Peyer's patch (tissue), 4 donors: ENCODE measurements at regions not wholly inside any gene's neighbourhood (a gene's known extent, or its start where the extent isn't known, plus 50 kb on each side); places are given as distances from the start of the nearest gene placed in this dataset.

Experiments
- DNase-seq, 3 donors: peaks; one replicate each; pipeline ENCODE4 v3.0.0-alpha.2; 2017 to 2019
- H3K27ac ChIP-seq, 4 donors: fragments of 200-600 bp; sonication (generic); one replicate each; pipeline ENCODE4 v1.5.1; 2016 to 2019
- H3K27me3 ChIP-seq, 2 donors: fragments of 200-600 bp; sonication (generic); one replicate each; pipeline ENCODE4 v1.5.1; 2019
- H3K36me3 ChIP-seq, 3 donors: fragments of 200-600 bp; sonication (generic); one replicate each; pipeline ENCODE4 v1.5.1; 2016 to 2019
- H3K4me1 ChIP-seq, 4 donors: fragments of 200-600 bp; sonication (generic); one replicate each; pipeline ENCODE4 v1.5.1; 2016 to 2019
- H3K4me3 ChIP-seq, 4 donors: fragments of 200-600 bp; sonication (generic); 1 replicate in 3 of 4; 2 replicates in 1 of 4; pipeline ENCODE4 v1.5.1; 2016 to 2019; ENCODE audit warnings: mild to moderate bottlenecking in 1 of 4
- H3K9me3 ChIP-seq, 4 donors: fragments of 200-600 bp; sonication (generic); one replicate each; pipeline ENCODE4 v1.5.1; 2016 to 2019; ENCODE audit warnings: mild to moderate bottlenecking in 1 of 4
- CTCF ChIP-seq, 6 experiments: fragments of 450-650 bp in 4 of 6; fragments of 200-600 bp in 2 of 6; sonication (generic) in 1 of 6; IDR thresholded peaks; one replicate each; pipeline ENCODE4 v1.5.1; 2017 to 2019; ENCODE audit warnings: antibody characterized with exemption in 6 of 6, mild to moderate bottlenecking in 3 of 6, moderate library complexity in 1 of 6
- POLR2A ChIP-seq, 2 donors: fragments of 450-650 bp; IDR thresholded peaks; one replicate each; pipeline ENCODE4 v1.5.1; 2017; ENCODE audit warnings: antibody characterized with exemption in 2 of 2, mild to moderate bottlenecking in 2 of 2, moderate library complexity in 2 of 2

GRCh38 chr14:24695265-24696241, 61.6 kb upstream of the GZMB start:
- Histone ChIP-seq H3K27ac (peak overlapping the region in 3 of 4 donors; percentile 14 to 44 (median 21)), H3K27me3 (no peaks in the 10 kb centered on the region), H3K36me3 (no peaks in the 10 kb centered on the region), H3K4me1 (peaks cover 0 to 5% (median 0%) of the 10 kb centered on the region in 4 donors), H3K9me3 (no peaks in the 10 kb centered on the region), H3K4me3 (no peak overlapping the region)
- DNase-seq: peak in 2 of 3 donors; percentile 63 to 72
- no peak for TF ChIP-seq CTCF (IDR thresholded peaks at IDR 0.05)
- TF ChIP-seq POLR2A (IDR thresholded peaks at IDR 0.05): no peak

- no peaks in the 10 kb centered on the region for H3K27me3 ChIP-seq
Observed at GRCh38 chr14:24694680-24695079, 60.7 kb upstream of the GZMB start.

GRCh38 chr14:24693983-24694382, 60.0 kb upstream of the GZMB start:
- no peak for DNase-seq
- no peak for TF ChIP-seq POLR2A (IDR thresholded peaks at IDR 0.05)
- no peak for TF ChIP-seq CTCF (IDR thresholded peaks at IDR 0.05)
- Histone ChIP-seq H3K4me1 (peaks cover 0 to 5% (median 0%) of the 10 kb centered on the region in 4 donors), H3K27ac (no peak overlapping the region), H3K9me3 (no peaks in the 10 kb centered on the region), H3K4me3 (no peak overlapping the region), H3K27me3 (no peaks in the 10 kb centered on the region), H3K36me3 (no peaks in the 10 kb centered on the region)

More at GRCh38 chr14:24694680-24695079, 60.7 kb upstream of the GZMB start:
- no peak overlapping the region for H3K4me3 ChIP-seq
- TF ChIP-seq CTCF (IDR thresholded peaks at IDR 0.05): no peak
- no peak for TF ChIP-seq POLR2A (IDR thresholded peaks at IDR 0.05)
- H3K9me3 ChIP-seq: no peaks in the 10 kb centered on the region
- H3K36me3 ChIP-seq: no peaks in the 10 kb centered on the region
- DNase-seq: no peak
- H3K4me1 ChIP-seq: peaks cover 0 to 5% (median 0%) of the 10 kb centered on the region in 4 donors
- peak overlapping the region in 1 of 4 donors; percentile 44 for H3K27ac ChIP-seq

- H3K27me3 ChIP-seq: no peaks in the 10 kb centered on the region
- H3K4me3 ChIP-seq: no peak overlapping the region
- H3K36me3 ChIP-seq: no peaks in the 10 kb centered on the region
- no peak for DNase-seq
- TF ChIP-seq CTCF (IDR thresholded peaks at IDR 0.05): no peak
- no peak for TF ChIP-seq POLR2A (IDR thresholded peaks at IDR 0.05)
- peaks cover 0 to 5% (median 0%) of the 10 kb centered on the region in 4 donors for H3K4me1 ChIP-seq
- no peaks in the 10 kb centered on the region for H3K9me3 ChIP-seq
- H3K27ac ChIP-seq: peak overlapping the region in 1 of 4 donors; percentile 44
Observed at GRCh38 chr14:24693353-24693737, 59.4 kb upstream of the GZMB start.

GRCh38 chr14:24692382-24693352, 58.7 kb upstream of the GZMB start:
- Histone ChIP-seq H3K36me3 (no peaks in the 10 kb centered on the region), H3K27ac (peak overlapping the region in 1 of 4 donors; percentile 44), H3K4me3 (no peak overlapping the region), H3K4me1 (peaks cover 0 to 5% (median 0%) of the 10 kb centered on the region in 4 donors), H3K27me3 (no peaks in the 10 kb centered on the region), H3K9me3 (no peaks in the 10 kb centered on the region)
- no peak for TF ChIP-seq POLR2A (IDR thresholded peaks at IDR 0.05)
- no peak for TF ChIP-seq CTCF (IDR thresholded peaks at IDR 0.05)
- DNase-seq: no peak
